K562 (cell line): ENCODE measurements at regions not wholly inside any gene's neighbourhood (a gene's known extent, or its start where the extent isn't known, plus 50 kb on each side); places are given as distances from the start of the nearest gene placed in this dataset.

Experiments used
- ATAC-seq: fragments of 200-7000 bp; cut with Tn5 transposase; 3 replicates; pipeline ENCODE4 v1.9.1; 2020; ENCODE audit warnings: moderate library complexity
- BruUV-seq: library from RNA; stranded (reverse); fragments of 400-500 nt; replicated peaks from 2 replicates; lab custom pipeline; 2021; lab: Mats Ljungman, UMichigan
- CTCF ChIA-PET: fragments of 300-600 bp; formaldehyde crosslinking; extraction: SDS; loops from one replicate; lab custom pipeline; 2021; ENCODE audit warnings: low intra/inter-chr PET ratio; lab: Yijun Ruan, JAX
- POLR2A ChIA-PET: fragments of 300-600, 350-650 bp; sonication (Branson Sonifier 250); formaldehyde crosslinking; extraction: SDS; loops from one replicate; lab custom pipeline; 2021; ENCODE audit warnings: antibody characterized with exemption, inconsistent platforms; lab: Yijun Ruan, JAX
- DNase-seq, 4 experiments: peaks; one replicate each; pipeline versions ENCODE4 v3.0.0 to v3.0.0-alpha.2; 2011 to 2018; ENCODE audit warnings: low spot score in 3 of 4, mixed read lengths in 3 of 4; ENCODE audit errors: extremely low read depth in 1 of 4
- FAIRE-seq: peaks from 2 replicates; lab custom pipeline; 2011; peaks lifted over from hg19 to GRCh38; lab: Jason Lieb, UNC
- H2AFZ ChIP-seq: 2 replicates; pipeline ENCODE4 v1.6.0; 2011; ENCODE audit warnings: low read depth, low read length, control low read depth, inconsistent platforms
- H3K27ac ChIP-seq: fragments of 200-600 bp; 3 replicates; pipeline ENCODE4 v1.8.0; 2011; ENCODE audit warnings: low read depth, mild to moderate bottlenecking, control low read depth, inconsistent platforms, low read length, moderate library complexity, mixed read lengths; ENCODE audit errors: extremely low read depth
- H3K27me3 ChIP-seq, 2 experiments: fragments of 300-600 bp in 1 of 2; 2 replicates in 1 of 2; 3 replicates in 1 of 2; pipeline versions ENCODE4 v1.6.0 to v1.8.0; 2011; ENCODE audit warnings: inconsistent platforms in 2 of 2, low read length in 2 of 2, mild to moderate bottlenecking in 1 of 2, mixed read lengths in 1 of 2, moderate library complexity in 1 of 2; ENCODE audit not compliant: control insufficient read depth in 2 of 2, insufficient read depth in 2 of 2
- H3K36me3 ChIP-seq: fragments of 300-600 bp; 3 replicates; pipeline ENCODE4 v1.8.0; 2011; ENCODE audit warnings: mild to moderate bottlenecking, low read length, inconsistent platforms; ENCODE audit not compliant: control insufficient read depth, insufficient read depth
- H3K4me1 ChIP-seq, 2 experiments: fragments of 200-600 bp in 1 of 2; replicated peaks in 1 of 2; 2 replicates in 1 of 2; 3 replicates in 1 of 2; pipeline versions ENCODE4 v1.5.1 to v1.8.0; 2011; ENCODE audit warnings: inconsistent platforms in 2 of 2, low read length in 2 of 2, mild to moderate bottlenecking in 1 of 2, mixed read lengths in 1 of 2, moderate library complexity in 1 of 2; ENCODE audit not compliant: control insufficient read depth in 2 of 2, insufficient read depth in 2 of 2
- H3K4me2 ChIP-seq: 2 replicates; pipeline ENCODE4 v1.6.1; 2011; ENCODE audit warnings: low read length, control low read depth, inconsistent platforms, mixed read lengths; ENCODE audit not compliant: insufficient read depth
- H3K4me3 ChIP-seq: fragments of 200-600 bp; sonication (generic), shearing (Covaris generic); 2 replicates; pipeline ENCODE4 v1.5.1; 2016; ENCODE audit warnings: control low read depth, inconsistent platforms
- H3K79me2 ChIP-seq: fragments of 200-600 bp; 3 replicates; pipeline ENCODE4 v1.8.0; 2011; ENCODE audit warnings: low read length, inconsistent platforms; ENCODE audit not compliant: control insufficient read depth, insufficient read depth
- H3K9ac ChIP-seq, 2 experiments: 2 replicates each; pipeline versions ENCODE4 v1.6.0 to v1.6.1; 2011; ENCODE audit warnings: low read depth in 2 of 2, low read length in 2 of 2, control low read depth in 1 of 2, inconsistent platforms in 1 of 2, mild to moderate bottlenecking in 1 of 2, mixed read lengths in 1 of 2; ENCODE audit not compliant: insufficient read depth in 1 of 2
- H3K9me1 ChIP-seq: one replicate; pipeline ENCODE4 v1.6.0; 2011; ENCODE audit warnings: inconsistent platforms, mild to moderate bottlenecking, low read length, moderate library complexity; ENCODE audit not compliant: control insufficient read depth, insufficient read depth
- H3K9me3 ChIP-seq: replicated peaks from 2 replicates; pipeline ENCODE4 v1.5.1; 2011; ENCODE audit warnings: low read depth, low read length, inconsistent platforms; ENCODE audit not compliant: control insufficient read depth, insufficient read depth
- H4K20me1 ChIP-seq: replicated peaks from 2 replicates; pipeline ENCODE4 v1.6.1; 2011; ENCODE audit warnings: low read length, inconsistent platforms, mixed read lengths; ENCODE audit not compliant: control insufficient read depth, insufficient read depth
- ARID2 ChIP-seq: fragments of 450-650 bp; IDR thresholded peaks from 2 replicates; pipeline ENCODE4 v1.6.1; 2017; ENCODE audit warnings: antibody characterized with exemption, mild to moderate bottlenecking
- BRCA1 ChIP-seq, 2 experiments: fragments of 450-650 bp in 1 of 2; sonication (generic) in 1 of 2; formaldehyde crosslinking in 1 of 2; IDR thresholded peaks; 2 replicates each; pipeline versions ENCODE4 v1.5.0 to v1.6.1; 2017 to 2020; ENCODE audit warnings: mild to moderate bottlenecking in 1 of 2, missing genetic modification reagents in 1 of 2
- CBFB ChIP-seq: sonication (generic); formaldehyde crosslinking; IDR thresholded peaks from 2 replicates; pipeline ENCODE4 v1.4.0; 2020; ENCODE audit warnings: mild to moderate bottlenecking, missing genetic modification reagents
- CHD4 ChIP-seq: fragments of 200-600 bp; sonication (generic); IDR thresholded peaks from 3 replicates; pipeline ENCODE4 v1.6.1; 2012; ENCODE audit warnings: low read depth, mild to moderate bottlenecking, mixed read lengths, low read length, inconsistent platforms; ENCODE audit not compliant: insufficient read depth, insufficient replicate concordance, poor library complexity, severe bottlenecking
- HDGF ChIP-seq: fragments of 450-650 bp; IDR thresholded peaks from 2 replicates; pipeline ENCODE4 v1.6.1; 2016
- LARP7 ChIP-seq: fragments of 450-650 bp; IDR thresholded peaks from 2 replicates; pipeline ENCODE4 v1.6.1; 2016
- LCOR ChIP-seq: sonication (generic); formaldehyde crosslinking; IDR thresholded peaks from 2 replicates; pipeline ENCODE4 v1.8.0; 2022; ENCODE audit warnings: mild to moderate bottlenecking, missing genetic modification reagents
- MTA3 ChIP-seq: fragments of 450-650 bp; formaldehyde crosslinking; IDR thresholded peaks from 2 replicates; pipeline ENCODE4 v1.6.1; 2017; ENCODE audit warnings: mild to moderate bottlenecking, borderline replicate concordance
- NR0B1 ChIP-seq: fragments of 450-650 bp; IDR thresholded peaks from one replicate; pipeline ENCODE4 v1.6.1; 2018; ENCODE audit warnings: mild to moderate bottlenecking, moderate library complexity; ENCODE audit not compliant: partially characterized antibody
- POU5F1 ChIP-seq: fragments of 150-350 bp; IDR thresholded peaks from 2 replicates; pipeline ENCODE4 v1.6.1; 2014; ENCODE audit warnings: borderline replicate concordance, low read length, low read depth, mild to moderate bottlenecking; ENCODE audit not compliant: partially characterized antibody
- SMARCE1 ChIP-seq: fragments of 450-650 bp; IDR thresholded peaks from 2 replicates; pipeline ENCODE4 v1.7.1; 2016; ENCODE audit warnings: mild to moderate bottlenecking
- TEAD1 ChIP-seq, 2 experiments: fragments of 450-650 bp in 1 of 2; sonication (generic) in 1 of 2; formaldehyde crosslinking; IDR thresholded peaks; 2 replicates each; pipeline versions ENCODE4 v1.4.0 to v1.8.0; 2020 to 2022; ENCODE audit warnings: mild to moderate bottlenecking in 2 of 2, missing genetic modification reagents in 1 of 2
- ZBTB11 ChIP-seq, 3 experiments: fragments of 200-800 bp in 1 of 3; fragments of 250-450 bp in 1 of 3; fragments of 450-650 bp in 1 of 3; sonication (Bioruptor Pico) in 1 of 3; sonication (Bioruptor generic) in 1 of 3; formaldehyde crosslinking in 1 of 3; IDR thresholded peaks; 2 replicates each; pipeline versions ENCODE4 v1.6.1 to v1.8.0; 2016 to 2022; ENCODE audit warnings: mild to moderate bottlenecking in 2 of 3, missing genetic modification characterization in 2 of 3, missing compliant biosample characterization in 1 of 3, moderate library complexity in 1 of 3
- ZFPM2 ChIP-seq: fragments of 250-450 bp; sonication (Bioruptor Pico); IDR thresholded peaks from 2 replicates; pipeline ENCODE4 v1.5.1; 2022; ENCODE audit warnings: mild to moderate bottlenecking
- WGBS: fragments of 100-300 bp; shearing (Covaris generic); methylation state at CpG from one replicate; pipeline ENCODE4 v1.1.6; 2016; ENCODE audit warnings: low coverage, mixed read lengths; ENCODE audit not compliant: insufficient coverage; ENCODE audit errors: missing lambda C conversion rate; 5-methylcytosine and 5-hydroxymethylcytosine counted together
- in situ Hi-C: fragments of 300-500 bp; cut with MboI; formaldehyde crosslinking; loops from 4 replicates; pipeline ENCODE4 v1.15.0; 2018; ENCODE audit warnings: inconsistent platforms, mixed read lengths
- intact Hi-C: fragments of 100-400 bp; cut with micrococcal nuclease; formaldehyde crosslinking; loops from 2 replicates; pipeline ENCODE4 v1.14.2; 2022
- TF ChIP-seq, protein P1 (sequence below): fragments of 200-800 bp; sonication (Bioruptor generic); IDR thresholded peaks from 2 replicates; pipeline ENCODE4 v1.6.1; 2017; ENCODE audit warnings: missing genetic modification characterization, missing compliant biosample characterization

DNA sequence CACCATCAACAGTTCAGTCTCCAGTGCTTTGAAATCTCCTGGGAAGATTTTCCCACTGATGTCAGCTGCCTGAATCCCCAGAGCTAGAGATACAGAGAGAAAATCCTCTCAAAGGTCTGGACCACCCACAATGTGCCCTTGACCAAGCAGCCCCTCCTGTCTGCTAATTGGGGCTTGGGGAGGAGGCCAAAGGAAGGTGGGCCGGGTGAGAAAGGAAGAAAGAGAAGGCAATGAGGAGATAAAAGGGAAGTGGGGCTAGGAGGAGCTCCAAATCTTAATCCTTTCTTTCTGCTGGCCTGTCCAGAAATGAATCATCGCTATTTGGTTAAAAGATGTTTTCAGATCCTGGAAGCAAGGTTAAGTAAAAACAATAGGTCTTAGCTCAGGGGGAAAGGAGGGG lies 322.9 kb downstream of the BCL11B start (continued):
- TF ChIP-seq NR0B1, result no peak
- no peak for TF ChIP-seq CHD4

- Histone ChIP-seq H3K79me2 (no peaks in the 10 kb centered on the region), H3K4me3 (no peak overlapping the region), H4K20me1 (no peaks in the 10 kb centered on the region), H3K4me2 (no peak overlapping the region), H3K27me3 (peaks cover 0 to 14% of the 10 kb centered on the region in 2 experiments; a peak in 2 of 5 replicates), H3K27ac (no peak overlapping the region), H2AFZ (no peak overlapping the region), H3K4me1 (no peaks in the 10 kb centered on the region), H3K9me3 (no peaks in the 10 kb centered on the region), H3K36me3 (no peaks in the 10 kb centered on the region), H3K9me1 (no peaks in the 10 kb centered on the region), H3K9ac (no peak overlapping the region)
- 2% methylated on average over 6 of the region's 9 CpGs for WGBS
- BruUV-seq, result no TSS peak
- POLR2A ChIA-PET, result no interaction called here
- intact Hi-C loops (no loop called here), in situ Hi-C loops (no loop called here)
- no peak for FAIRE-seq
- CTCF ChIA-PET, result interaction anchor here (0.6 kb wide), 1 partner anchor 9 kb away, joined by 3 read pairs; no protein-coding TSS in a partner anchor
- no peak for ATAC-seq
- DNase-seq, result no peak
- TF ChIP-seq, protein P1, sequence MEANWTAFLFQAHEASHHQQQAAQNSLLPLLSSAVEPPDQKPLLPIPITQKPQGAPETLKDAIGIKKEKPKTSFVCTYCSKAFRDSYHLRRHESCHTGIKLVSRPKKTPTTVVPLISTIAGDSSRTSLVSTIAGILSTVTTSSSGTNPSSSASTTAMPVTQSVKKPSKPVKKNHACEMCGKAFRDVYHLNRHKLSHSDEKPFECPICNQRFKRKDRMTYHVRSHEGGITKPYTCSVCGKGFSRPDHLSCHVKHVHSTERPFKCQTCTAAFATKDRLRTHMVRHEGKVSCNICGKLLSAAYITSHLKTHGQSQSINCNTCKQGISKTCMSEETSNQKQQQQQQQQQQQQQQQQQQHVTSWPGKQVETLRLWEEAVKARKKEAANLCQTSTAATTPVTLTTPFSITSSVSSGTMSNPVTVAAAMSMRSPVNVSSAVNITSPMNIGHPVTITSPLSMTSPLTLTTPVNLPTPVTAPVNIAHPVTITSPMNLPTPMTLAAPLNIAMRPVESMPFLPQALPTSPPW (CRISPR knock-in tag), result no peak
- no peak for TF ChIP-seq LCOR (CRISPR knock-in tag)
- TF ChIP-seq HDGF, result no peak
- TF ChIP-seq ZBTB11 (CRISPR knock-in tag; IDR thresholded peaks at IDR 0.05), result no peak
- TF ChIP-seq BRCA1 (IDR thresholded peaks at IDR 0.05), result no peak
- TF ChIP-seq BRCA1 (CRISPR knock-in tag; IDR thresholded peaks at IDR 0.05), result no peak
- no peak for TF ChIP-seq CBFB
- TF ChIP-seq MTA3, result no peak
- TF ChIP-seq SMARCE1, result no peak
- TF ChIP-seq ZFPM2 (CRISPR knock-in tag), result no peak
- no peak for TF ChIP-seq LARP7
- TF ChIP-seq ARID2, result no peak
- no peak for TF ChIP-seq POU5F1
- TF ChIP-seq TEAD1 (CRISPR knock-in tag; IDR thresholded peaks at IDR 0.05), result no peak
Observed at GRCh38 chr14:98949481-98950135, 322.4 kb downstream of the BCL11B start.
